Liver (tissue), 8 donors: ENCODE measurements at regions not wholly inside any gene's neighbourhood (a gene's known extent, or its start where the extent isn't known, plus 50 kb on each side); places are given as distances from the start of the nearest gene placed in this dataset.

ENCODE experiments used
- DNase-seq: peaks from one replicate; pipeline ENCODE4 v3.0.0-alpha.2; 2017; ENCODE audit warnings: low spot score
- H3K27ac ChIP-seq, 2 donors: one replicate each; pipeline ENCODE4 v1.7.0; 2013; ENCODE audit warnings: inconsistent platforms in 2 of 2, low read length in 2 of 2, control low read depth in 1 of 2, low read depth in 1 of 2, mild to moderate bottlenecking in 1 of 2
- H3K27me3 ChIP-seq, 4 donors: one replicate each; pipeline versions ENCODE4 v1.6.1 to v1.7.0; 2013; ENCODE audit warnings: low read length in 3 of 4, inconsistent platforms in 1 of 4, mild to moderate bottlenecking in 1 of 4, moderate library complexity in 1 of 4; ENCODE audit not compliant: control insufficient read depth in 4 of 4, insufficient read depth in 4 of 4
- H3K36me3 ChIP-seq, 4 donors: one replicate each; pipeline versions ENCODE4 v1.6.1 to v1.7.0; 2013; ENCODE audit warnings: low read length in 3 of 4, mild to moderate bottlenecking in 3 of 4, low read depth in 1 of 4, moderate library complexity in 1 of 4; ENCODE audit not compliant: control insufficient read depth in 4 of 4, insufficient read depth in 3 of 4
- H3K4me1 ChIP-seq, 4 donors: one replicate each; pipeline versions ENCODE4 v1.6.1 to v1.7.0; 2013; ENCODE audit warnings: low read length in 3 of 4, mild to moderate bottlenecking in 3 of 4, moderate library complexity in 1 of 4; ENCODE audit not compliant: control insufficient read depth in 4 of 4, insufficient read depth in 4 of 4
- H3K4me3 ChIP-seq, 3 donors: one replicate each; pipeline versions ENCODE4 v1.6.1 to v1.7.0; 2013; ENCODE audit warnings: low read length in 3 of 3, control low read depth in 1 of 3, low read depth in 1 of 3, mild to moderate bottlenecking in 1 of 3
- H3K9ac ChIP-seq, 2 donors: one replicate each; pipeline ENCODE4 v1.7.0; 2013; ENCODE audit warnings: low read length in 2 of 2, mild to moderate bottlenecking in 2 of 2, moderate library complexity in 2 of 2, control low read depth in 1 of 2, low read depth in 1 of 2
- H3K9me3 ChIP-seq, 4 donors: one replicate each; pipeline versions ENCODE4 v1.6.1 to v1.7.0; 2013; ENCODE audit warnings: low read length in 3 of 4; ENCODE audit not compliant: control insufficient read depth in 4 of 4
- ATF3 ChIP-seq: IDR thresholded peaks from 2 replicates; pipeline ENCODE4 v1.6.1; 2016; ENCODE audit warnings: antibody characterized with exemption
- CTCF ChIP-seq: fragments of 150-350 bp; IDR thresholded peaks from 2 replicates; pipeline ENCODE4 v1.5.1; 2017; ENCODE audit warnings: improper control_type of control experiment, low read depth, low read length; ENCODE audit not compliant: missing input control
- EGR1 ChIP-seq, 2 donors: IDR thresholded peaks; 2 replicates each; pipeline ENCODE4 v1.6.1; 2016 to 2018; ENCODE audit warnings: antibody characterized with exemption in 2 of 2, low read depth in 2 of 2
- FOXA1 ChIP-seq: IDR thresholded peaks from 2 replicates; pipeline ENCODE4 v1.6.1; 2016; ENCODE audit warnings: antibody characterized with exemption
- FOXA2 ChIP-seq: IDR thresholded peaks from 2 replicates; pipeline ENCODE4 v1.6.1; 2016; ENCODE audit warnings: antibody characterized with exemption
- GABPA ChIP-seq, 2 donors: IDR thresholded peaks in 1 of 2; conservative IDR thresholded peaks in 1 of 2; 2 replicates each; pipeline ENCODE4 v1.6.1; 2016; ENCODE audit warnings: antibody characterized with exemption in 2 of 2, mild to moderate bottlenecking in 1 of 2, moderate library complexity in 1 of 2
- HNF4A ChIP-seq, 2 donors: conservative IDR thresholded peaks; 2 replicates each; pipeline ENCODE4 v1.6.1; 2016; ENCODE audit warnings: antibody characterized with exemption in 2 of 2, mild to moderate bottlenecking in 2 of 2
- HNF4G ChIP-seq: IDR thresholded peaks from 2 replicates; pipeline ENCODE4 v1.6.1; 2016; ENCODE audit warnings: antibody characterized with exemption
- JUND ChIP-seq, 2 donors: IDR thresholded peaks; 2 replicates each; pipeline ENCODE4 v1.6.1; 2016; ENCODE audit warnings: antibody characterized with exemption in 2 of 2
- MAX ChIP-seq: IDR thresholded peaks from 2 replicates; pipeline ENCODE4 v1.6.1; 2016; ENCODE audit warnings: antibody characterized with exemption
- NR2F2 ChIP-seq: IDR thresholded peaks from 2 replicates; pipeline ENCODE4 v1.6.1; 2016; ENCODE audit warnings: antibody characterized with exemption
- RAD21 ChIP-seq, 2 donors: IDR thresholded peaks; 2 replicates each; pipeline ENCODE4 v1.6.1; 2016; ENCODE audit warnings: antibody characterized with exemption in 2 of 2, mild to moderate bottlenecking in 2 of 2
- REST ChIP-seq: IDR thresholded peaks from 2 replicates; pipeline ENCODE4 v1.6.1; 2016; ENCODE audit warnings: antibody characterized with exemption, mild to moderate bottlenecking
- RXRA ChIP-seq, 2 donors: IDR thresholded peaks; 2 replicates each; pipeline ENCODE4 v1.6.1; 2017 to 2018; ENCODE audit warnings: antibody characterized with exemption in 2 of 2, mild to moderate bottlenecking in 1 of 2
- SP1 ChIP-seq: IDR thresholded peaks from 2 replicates; pipeline ENCODE4 v1.6.1; 2018; ENCODE audit warnings: antibody characterized with exemption, mild to moderate bottlenecking
- TAF1 ChIP-seq: conservative IDR thresholded peaks from 2 replicates; pipeline ENCODE4 v1.6.1; 2016; ENCODE audit warnings: antibody characterized with exemption, mild to moderate bottlenecking
- YY1 ChIP-seq: IDR thresholded peaks from 2 replicates; pipeline ENCODE4 v1.6.1; 2016; ENCODE audit warnings: antibody characterized with exemption, mild to moderate bottlenecking
- ZBTB33 ChIP-seq: IDR thresholded peaks from 2 replicates; pipeline ENCODE4 v1.6.1; 2016; ENCODE audit warnings: antibody characterized with exemption
- WGBS: extraction: QIAGEN DNeasy Blood & Tissue Kit; methylation state at CpG from one replicate; pipeline ENCODE4 v1.1.7; 2013; 5-methylcytosine and 5-hydroxymethylcytosine counted together
- donor health status: healthy.
- donor health status: healthy.
- donor health status: healthy.
- donor health status: healthy.
- donor health status: healthy.

GRCh38 chr7:401495-401894 lies 111.5 kb downstream of the FOXL3 start:
- Histone ChIP-seq H3K27ac (no peak overlapping the region), H3K9me3 (peaks cover 6 to 14% (median 11%) of the 10 kb centered on the region in 4 donors), H3K4me3 (no peak overlapping the region), H3K36me3 (no peaks in the 10 kb centered on the region), H3K9ac (no peak overlapping the region), H3K27me3 (no peaks in the 10 kb centered on the region), H3K4me1 (no peaks in the 10 kb centered on the region)
- 89% methylated on average over 11 of the region's 11 CpGs for WGBS
- no peak for DNase-seq
- TF ChIP-seq GABPA (IDR thresholded peaks at IDR 0.05 in 1 of 2, conservative IDR thresholded peaks at IDR 0.05 in 1 of 2) (no peak), REST (no peak), HNF4G (no peak), SP1 (no peak), EGR1 (IDR thresholded peaks at IDR 0.05; ENCODE audit: low read depth in 2 of 2) (no peak), TAF1 (no peak), YY1 (no peak), JUND (IDR thresholded peaks at IDR 0.05) (no peak), CTCF (no peak), FOXA2 (no peak), RXRA (IDR thresholded peaks at IDR 0.05) (no peak), HNF4A (conservative IDR thresholded peaks at IDR 0.05) (no peak), MAX (no peak), ATF3 (no peak), RAD21 (IDR thresholded peaks at IDR 0.05) (no peak), NR2F2 (no peak), FOXA1 (no peak), ZBTB33 (no peak)
